HG02588 (cell line): ENCODE measurements at regions not wholly inside any gene's neighbourhood (a gene's known extent, or its start where the extent isn't known, plus 50 kb on each side); places are given as distances from the start of the nearest gene placed in this dataset.
"Not testable (repeated sequence)": the region's sequence is repeated elsewhere in the genome, so short reads cannot be mapped to it uniquely, and the experiment has no call there.

Source experiments
- ATAC-seq: cut with Tn5 transposase; IDR thresholded peaks from one replicate; pipeline ENCODE4 v1.9.1; 2021; ENCODE audit warnings: mild to moderate bottlenecking, moderate library complexity; ENCODE audit not compliant: unreplicated experiment

- ATAC-seq, result no peak
Observed at GRCh38 chr5:57429513-57430120, 53.0 kb downstream of the ACTBL2 start.

- not testable (repeated sequence) for ATAC-seq
Observed at GRCh38 chr5:57429021-57429420, 53.6 kb downstream of the ACTBL2 start.

GRCh38 chr5:57422993-57423392 is 59.6 kb downstream of the ACTBL2 start:
- ATAC-seq, result no peak

- ATAC-seq, result no peak
Observed at GRCh38 chr5:57422341-57422740, 60.3 kb downstream of the ACTBL2 start.

- ATAC-seq, result no peak
Observed at GRCh38 chr5:57420801-57421200, 61.8 kb downstream of the ACTBL2 start.

GRCh38 chr5:57417971-57418370 is 64.6 kb downstream of the ACTBL2 start:
- ATAC-seq, result no peak

- ATAC-seq, result no peak
Observed at GRCh38 chr5:57417320-57417719, 65.3 kb downstream of the ACTBL2 start.

GRCh38 chr5:57416278-57416994 is 66.2 kb downstream of the ACTBL2 start:
- ATAC-seq, result no peak

- ATAC-seq, result no peak
Observed at GRCh38 chr5:57414857-57415256, 67.8 kb downstream of the ACTBL2 start.

GRCh38 chr5:57414191-57414590 is 68.4 kb downstream of the ACTBL2 start:
- no peak for ATAC-seq

GRCh38 chr5:57413145-57413544 is 69.5 kb downstream of the ACTBL2 start:
- ATAC-seq, result no peak

- no peak for ATAC-seq
Observed at GRCh38 chr5:57412680-57413079, 69.9 kb downstream of the ACTBL2 start.

- no peak for ATAC-seq
Observed at GRCh38 chr5:57411982-57412381, 70.6 kb downstream of the ACTBL2 start.

GRCh38 chr5:57410374-57411320 is 72.0 kb downstream of the ACTBL2 start:
- no peak for ATAC-seq

GRCh38 chr5:57408714-57409113 is 73.9 kb downstream of the ACTBL2 start:
- ATAC-seq, result no peak

GRCh38 chr5:57408285-57408684 is 74.3 kb downstream of the ACTBL2 start:
- no peak for ATAC-seq

GRCh38 chr5:57407391-57407790 is 75.2 kb downstream of the ACTBL2 start:
- ATAC-seq, result no peak

GRCh38 chr5:57406641-57407040 is 76.0 kb downstream of the ACTBL2 start:
- no peak for ATAC-seq

- ATAC-seq, result no peak
Observed at GRCh38 chr5:57405984-57406383, 76.6 kb downstream of the ACTBL2 start.

GRCh38 chr5:57402761-57403160 is 79.8 kb downstream of the ACTBL2 start:
- ATAC-seq, result no peak

GRCh38 chr5:57402348-57402747 is 80.3 kb downstream of the ACTBL2 start:
- no peak for ATAC-seq
